ENCODE measurements at regions not wholly inside any gene's neighbourhood (a gene's known extent, or its start where the extent isn't known, plus 50 kb on each side); places are given as distances from the start of the nearest gene placed in this dataset.

- Histone ChIP-seq H3K4me1 (no peaks in the 10 kb centered on the region), H3K36me3 (no peaks in the 10 kb centered on the region), H3K27ac (no peak overlapping the region), H3K27me3 (ENCODE audit: low read depth) (no peaks in the 10 kb centered on the region), H3K9me3 (no peaks in the 10 kb centered on the region), H3K4me3 (no peak overlapping the region)
- DNase-seq (no peak), ATAC-seq (no peak)
- no peak for TF ChIP-seq CTCF (IDR thresholded peaks at IDR 0.05)
- intact Hi-C loops (cut with DNase I) = no loop called here
These were observed 382.3 kb downstream of the PCNX1 start for GRCh38 chr14:71289536-71289935.

GRCh38 chr14:71290301-71290700 lies 383.0 kb downstream of the PCNX1 start:
- ATAC-seq (no peak), DNase-seq (no peak)
- Histone ChIP-seq H3K27ac (no peak overlapping the region), H3K4me1 (no peaks in the 10 kb centered on the region), H3K27me3 (ENCODE audit: low read depth) (no peaks in the 10 kb centered on the region), H3K4me3 (no peak overlapping the region), H3K9me3 (no peaks in the 10 kb centered on the region), H3K36me3 (no peaks in the 10 kb centered on the region)
- intact Hi-C loops (cut with DNase I) = no loop called here
- TF ChIP-seq CTCF (IDR thresholded peaks at IDR 0.05) = no peak

GRCh38 chr14:71290960-71291466 lies 383.8 kb downstream of the PCNX1 start:
- intact Hi-C loops (cut with DNase I) = no loop called here
- ATAC-seq = peak; percentile 62 to 74

GRCh38 chr14:71296184-71296583 lies 388.9 kb downstream of the PCNX1 start:
- TF ChIP-seq CTCF (IDR thresholded peaks at IDR 0.05) = no peak
- Histone ChIP-seq H3K9me3 (no peaks in the 10 kb centered on the region), H3K27me3 (ENCODE audit: low read depth) (no peaks in the 10 kb centered on the region), H3K4me1 (no peaks in the 10 kb centered on the region), H3K4me3 (no peak overlapping the region), H3K36me3 (no peaks in the 10 kb centered on the region), H3K27ac (no peak overlapping the region)
- DNase-seq = no peak
- no peak for ATAC-seq
- intact Hi-C loops (cut with DNase I) = no loop called here

More at GRCh38 chr14:71290960-71291466, 383.8 kb downstream of the PCNX1 start:
- H3K27me3 ChIP-seq (ENCODE audit: low read depth) = no peaks in the 10 kb centered on the region
- TF ChIP-seq CTCF (IDR thresholded peaks at IDR 0.05) = no peak
- no peak for DNase-seq
- no peaks in the 10 kb centered on the region for H3K9me3 ChIP-seq
- H3K4me1 ChIP-seq = no peaks in the 10 kb centered on the region
- H3K36me3 ChIP-seq = no peaks in the 10 kb centered on the region
- no peak overlapping the region for H3K27ac ChIP-seq
- no peak overlapping the region for H3K4me3 ChIP-seq

- Histone ChIP-seq H3K27me3 (ENCODE audit: low read depth) (no peaks in the 10 kb centered on the region), H3K27ac (no peak overlapping the region), H3K4me1 (no peaks in the 10 kb centered on the region), H3K36me3 (no peaks in the 10 kb centered on the region), H3K9me3 (peaks cover 6% of the 10 kb centered on the region), H3K4me3 (no peak overlapping the region)
- intact Hi-C loops (cut with DNase I) = no loop called here
- ATAC-seq (no peak), DNase-seq (no peak)
- TF ChIP-seq CTCF (IDR thresholded peaks at IDR 0.05) = no peak
These were observed 393.5 kb downstream of the PCNX1 start for GRCh38 chr14:71300566-71301330.
